B cell (primary cell): ENCODE measurements at regions not wholly inside any gene's neighbourhood (a gene's known extent, or its start where the extent isn't known, plus 50 kb on each side); places are given as distances from the start of the nearest gene placed in this dataset.

Source experiments
- ATAC-seq: fragments of 200-7000 bp; cut with Tn5 transposase; one replicate; pipeline ENCODE4 v1.10.0; 2021; ENCODE audit warnings: low read depth, mild to moderate bottlenecking, moderate number of reproducible peaks, moderate library complexity
- CTCF ChIA-PET: fragments of 350-600 bp; sonication (Branson Sonifier 250); formaldehyde crosslinking; loops from one replicate; lab custom pipeline; 2021; ENCODE audit warnings: antibody characterized with exemption, inconsistent platforms; lab: Charles Lee
- POLR2A ChIA-PET: fragments of 350-600 bp; sonication (Branson Sonifier 250); formaldehyde crosslinking; loops from one replicate; lab custom pipeline; 2021; ENCODE audit warnings: antibody characterized with exemption; lab: Charles Lee
- DNase-seq: peaks from one replicate; pipeline ENCODE4 v3.0.0; 2013
- H2AFZ ChIP-seq: 2 replicates; pipeline ENCODE4 v1.6.1; 2012; ENCODE audit warnings: mild to moderate bottlenecking, low read depth, low read length; ENCODE audit not compliant: insufficient read depth, poor library complexity, severe bottlenecking
- H3K27ac ChIP-seq, 2 donors: 1 replicate in 1 of 2; 2 replicates in 1 of 2; pipeline ENCODE4 v1.5.1; 2012 to 2013; ENCODE audit warnings: low read length in 2 of 2, mild to moderate bottlenecking in 2 of 2, moderate library complexity in 1 of 2
- H3K27me3 ChIP-seq, 4 experiments: fragments of 200-600 bp in 1 of 4; sonication (generic) in 1 of 4; replicated peaks in 1 of 4; 1 replicate in 2 of 4; 2 replicates in 2 of 4; pipeline versions ENCODE4 v1.6.1 to v1.7.0; 2013 to 2016; ENCODE audit warnings: low read length in 3 of 4, mild to moderate bottlenecking in 2 of 4, mixed read lengths in 1 of 4, moderate library complexity in 1 of 4; ENCODE audit not compliant: insufficient read depth in 4 of 4, control insufficient read depth in 3 of 4; ENCODE audit errors: control extremely low read depth in 1 of 4
- H3K36me3 ChIP-seq, 2 experiments: replicated peaks in 1 of 2; 1 replicate in 1 of 2; 2 replicates in 1 of 2; pipeline versions ENCODE4 v1.6.1 to v1.7.1; 2013; ENCODE audit warnings: low read length in 1 of 2; ENCODE audit not compliant: insufficient read depth in 2 of 2, control insufficient read depth in 1 of 2; ENCODE audit errors: control extremely low read depth in 1 of 2, extremely low read depth in 1 of 2
- H3K4me1 ChIP-seq, 2 donors: fragments of 200-600 bp in 1 of 2; sonication (generic) in 1 of 2; 1 replicate in 1 of 2; 2 replicates in 1 of 2; pipeline versions ENCODE4 v1.5.1 to v1.6.1; 2013 to 2017; ENCODE audit warnings: low read length in 2 of 2; ENCODE audit not compliant: control insufficient read depth in 2 of 2, insufficient read depth in 2 of 2
- H3K4me2 ChIP-seq: replicated peaks from 2 replicates; pipeline ENCODE3; 2012; ENCODE audit warnings: mild to moderate bottlenecking, low read depth, low read length; ENCODE audit not compliant: poor library complexity, severe bottlenecking
- H3K4me3 ChIP-seq, 5 experiments: fragments of 200-600 bp in 1 of 5; sonication (generic) in 1 of 5; 1 replicate in 3 of 5; 2 replicates in 2 of 5; pipeline versions ENCODE4 v1.5.1 to v1.7.0; 2011 to 2016; ENCODE audit warnings: low read length in 4 of 5, mild to moderate bottlenecking in 4 of 5, low read depth in 2 of 5, control low read depth in 1 of 5, moderate library complexity in 1 of 5; ENCODE audit not compliant: insufficient read depth in 1 of 5; ENCODE audit errors: control extremely low read depth in 1 of 5, extremely low read depth in 1 of 5
- H3K79me2 ChIP-seq: fragments of 200-600 bp; sonication (generic); one replicate; pipeline ENCODE4 v1.6.0; 2016; ENCODE audit warnings: low read length; ENCODE audit not compliant: control insufficient read depth, insufficient read depth
- H3K9ac ChIP-seq: fragments of 200-600 bp; sonication (generic); 2 replicates; pipeline ENCODE4 v1.6.1; 2017; ENCODE audit warnings: mild to moderate bottlenecking, low read length, moderate library complexity
- H3K9me3 ChIP-seq, 3 donors: one replicate each; pipeline versions ENCODE4 v1.6.1 to v1.7.1; 2013; ENCODE audit warnings: low read length in 2 of 3; ENCODE audit not compliant: control insufficient read depth in 2 of 3, insufficient read depth in 1 of 3; ENCODE audit errors: control extremely low read depth in 1 of 3
- H4K20me1 ChIP-seq: 2 replicates; pipeline ENCODE4 v1.6.0; 2012; ENCODE audit warnings: mild to moderate bottlenecking, low read length; ENCODE audit not compliant: insufficient read depth, control insufficient read depth, poor library complexity, severe bottlenecking
- H3K27ac Mint-ChIP-seq: one replicate; pipeline ENCODE4 v1.8.0; 2021; ENCODE audit warnings: mixed read lengths
- H3K27me3 Mint-ChIP-seq: one replicate; pipeline ENCODE4 v1.8.0; 2021; ENCODE audit warnings: mixed read lengths
- H3K4me1 Mint-ChIP-seq: one replicate; pipeline ENCODE4 v1.8.0; 2021; ENCODE audit warnings: mixed read lengths
- H3K4me3 Mint-ChIP-seq: one replicate; pipeline ENCODE4 v1.8.0; 2021; ENCODE audit warnings: mixed read lengths
- H3K9me3 Mint-ChIP-seq: one replicate; pipeline ENCODE4 v1.8.0; 2022; ENCODE audit warnings: mixed read lengths; ENCODE audit not compliant: insufficient read depth
- CTCF ChIP-seq: fragments of 200-600 bp; IDR thresholded peaks from one replicate; pipeline ENCODE4 v1.8.0; 2022; ENCODE audit warnings: antibody characterized with exemption, mild to moderate bottlenecking
- EZH2 ChIP-seq: IDR thresholded peaks from 2 replicates; pipeline ENCODE4 v1.6.1; 2012; ENCODE audit warnings: borderline replicate concordance, low read depth, mild to moderate bottlenecking, moderate library complexity, low read length; ENCODE audit not compliant: insufficient read depth, poor library complexity, severe bottlenecking
- WGBS: methylation state at CpG from one replicate; pipeline ENCODE4 v1.1.5; 2013; ENCODE audit warnings: missing lambda C conversion rate; ENCODE audit not compliant: insufficient coverage; 5-methylcytosine and 5-hydroxymethylcytosine counted together
- intact Hi-C: fragments of 100-400 bp; cut with micrococcal nuclease; formaldehyde crosslinking; loops from one replicate; pipeline ENCODE4 v1.10.0; 2022

GRCh38 chr13:18996627-18997051 lies 185.0 kb downstream of the TUBA3C start:
- no peaks in the 10 kb centered on the region for H3K79me2 ChIP-seq
- H3K4me3 Mint-ChIP-seq, result no peak overlapping the region
- ATAC-seq (no peak), DNase-seq (no peak)
- H3K36me3 ChIP-seq, result no peaks in the 10 kb centered on the region
- H3K27me3 ChIP-seq, result no peaks in the 10 kb centered on the region
- H3K27ac Mint-ChIP-seq, result no peak overlapping the region
- no peaks in the 10 kb centered on the region for H3K4me1 ChIP-seq
- ChIA-PET POLR2A (no interaction called here), CTCF (no interaction called here)
- H3K4me3 ChIP-seq, result no peak overlapping the region
- no peaks in the 10 kb centered on the region for H3K27me3 Mint-ChIP-seq
- no peak overlapping the region for H3K4me2 ChIP-seq
- peaks cover 5% of the 10 kb centered on the region for H3K9me3 Mint-ChIP-seq
- intact Hi-C loops, result no loop called here
- H4K20me1 ChIP-seq, result no peaks in the 10 kb centered on the region
- no peak overlapping the region for H2AFZ ChIP-seq
- WGBS, result 100% methylated on average over 1 of the region's 1 CpG
- no peak overlapping the region for H3K27ac ChIP-seq
- TF ChIP-seq CTCF, result no peak
- no peak for TF ChIP-seq EZH2
- no peaks in the 10 kb centered on the region for H3K4me1 Mint-ChIP-seq
- H3K9me3 ChIP-seq, result peaks cover 0 to 54% (median 0%) of the 10 kb centered on the region in 3 donors
- H3K9ac ChIP-seq, result no peak overlapping the region

GRCh38 chr13:18996221-18996620 lies 185.4 kb downstream of the TUBA3C start:
- Histone ChIP-seq H3K9me3 (peaks cover 0 to 52% (median 0%) of the 10 kb centered on the region in 3 donors), H3K4me1 (no peaks in the 10 kb centered on the region), H2AFZ (no peak overlapping the region), H3K79me2 (no peaks in the 10 kb centered on the region), H3K27ac (no peak overlapping the region), H3K36me3 (no peaks in the 10 kb centered on the region), H3K4me2 (no peak overlapping the region), H3K4me3 (no peak overlapping the region), H3K9ac (no peak overlapping the region), H3K27me3 (no peaks in the 10 kb centered on the region), H4K20me1 (no peaks in the 10 kb centered on the region)
- Mint-ChIP-seq H3K27ac (no peak overlapping the region), H3K27me3 (no peaks in the 10 kb centered on the region), H3K9me3 (peaks cover 5% of the 10 kb centered on the region), H3K4me1 (no peaks in the 10 kb centered on the region), H3K4me3 (no peak overlapping the region)
- no peak for DNase-seq
- no peak for TF ChIP-seq CTCF
- TF ChIP-seq EZH2, result no peak
- CTCF ChIA-PET, result no interaction called here
- ATAC-seq, result no peak
- POLR2A ChIA-PET, result no interaction called here
- intact Hi-C loops, result no loop called here
- WGBS, result 56% methylated on average over 2 of the region's 2 CpGs
